ENCODE measurements at regions not wholly inside any gene's neighbourhood (a gene's known extent, or its start where the extent isn't known, plus 50 kb on each side); places are given as distances from the start of the nearest gene placed in this dataset.

DNA sequence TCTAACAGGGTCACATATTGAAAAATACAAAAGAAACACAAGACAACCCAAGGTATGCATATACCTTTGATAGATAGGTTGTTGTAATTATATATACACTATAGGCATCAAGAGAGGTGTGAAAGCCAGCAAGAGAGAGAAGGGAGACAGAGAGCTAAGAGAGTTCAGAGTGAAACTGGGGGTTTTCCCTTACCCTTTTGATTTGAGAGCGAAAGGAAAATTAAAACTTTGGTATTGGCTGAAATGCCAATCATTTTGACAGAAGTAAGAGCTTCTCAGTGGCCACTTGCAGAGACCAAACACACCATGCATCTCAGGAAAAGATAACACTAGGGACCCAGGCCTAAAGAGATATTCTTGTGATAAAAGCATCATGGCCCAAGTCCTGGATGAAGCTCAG is 183.6 kb downstream of the SHOX2 start:
- ATAC-seq (no peak), DNase-seq (no peak)
- no peaks in the 10 kb centered on the region for H3K27me3 Mint-ChIP-seq
- no peak overlapping the region for H3K27ac ChIP-seq (ENCODE audit: low read depth, low read length)
- peaks cover 0 to 6% (median 0%) of the 10 kb centered on the region in 11 donors for H3K9me3 Mint-ChIP-seq
- no peaks in the 10 kb centered on the region for H3K36me3 ChIP-seq (ENCODE audit: control insufficient read depth in 2 of 3, insufficient read depth in 3 of 3, low read length in 3 of 3)
- H3K9me3 ChIP-seq (ENCODE audit: control insufficient read depth in 2 of 3, low read length in 3 of 3), result no peaks in the 10 kb centered on the region
- no peak overlapping the region for H3K4me3 ChIP-seq (ENCODE audit: low read length)
- no peaks in the 10 kb centered on the region for H3K4me1 Mint-ChIP-seq
- ChIA-PET CTCF (no interaction called here), POLR2A (no interaction called here)
- H3K4me3 Mint-ChIP-seq, result no peak overlapping the region
- H3K27me3 ChIP-seq (ENCODE audit: control insufficient read depth in 2 of 2, insufficient read depth in 2 of 2, low read length in 2 of 2), result no peaks in the 10 kb centered on the region
- H3K27ac Mint-ChIP-seq, result no peak overlapping the region
- H3K36me3 Mint-ChIP-seq, result no peaks in the 10 kb centered on the region
- no peaks in the 10 kb centered on the region for H3K4me1 ChIP-seq (ENCODE audit: control insufficient read depth in 2 of 2, insufficient read depth in 2 of 2, low read length in 2 of 2)
- intact Hi-C loops (cut with micrococcal nuclease), result no loop called here

- Histone ChIP-seq H3K9me3 (ENCODE audit: control insufficient read depth in 2 of 3, low read length in 3 of 3) (no peaks in the 10 kb centered on the region), H3K4me3 (ENCODE audit: low read length) (no peak overlapping the region), H3K27ac (ENCODE audit: low read depth, low read length) (no peak overlapping the region), H3K27me3 (ENCODE audit: control insufficient read depth in 2 of 2, insufficient read depth in 2 of 2, low read length in 2 of 2) (no peaks in the 10 kb centered on the region), H3K4me1 (ENCODE audit: control insufficient read depth in 2 of 2, insufficient read depth in 2 of 2, low read length in 2 of 2) (no peaks in the 10 kb centered on the region), H3K36me3 (ENCODE audit: control insufficient read depth in 2 of 3, insufficient read depth in 3 of 3, low read length in 3 of 3) (no peaks in the 10 kb centered on the region)
- Mint-ChIP-seq H3K27ac (no peak overlapping the region), H3K4me3 (no peak overlapping the region), H3K9me3 (peaks cover 0 to 7% (median 0%) of the 10 kb centered on the region in 11 donors), H3K36me3 (no peaks in the 10 kb centered on the region), H3K4me1 (no peaks in the 10 kb centered on the region), H3K27me3 (no peaks in the 10 kb centered on the region)
- no peak for DNase-seq
- POLR2A ChIA-PET, result no interaction called here
- no peak for ATAC-seq
- CTCF ChIA-PET, result no interaction called here
- intact Hi-C loops (cut with micrococcal nuclease), result no loop called here
Measured at GRCh38 chr3:157921811-157922210, 184.4 kb downstream of the SHOX2 start.

- intact Hi-C loops (cut with micrococcal nuclease), result no loop called here
- ATAC-seq, result no peak
- no peaks in the 10 kb centered on the region for H3K36me3 Mint-ChIP-seq
- no peaks in the 10 kb centered on the region for H3K4me1 Mint-ChIP-seq
- H3K4me3 Mint-ChIP-seq, result no peak overlapping the region
- Histone ChIP-seq H3K4me3 (ENCODE audit: low read length) (no peak overlapping the region), H3K27ac (ENCODE audit: low read depth, low read length) (no peak overlapping the region), H3K9me3 (ENCODE audit: control insufficient read depth in 2 of 3, low read length in 3 of 3) (no peaks in the 10 kb centered on the region), H3K36me3 (ENCODE audit: control insufficient read depth in 2 of 3, insufficient read depth in 3 of 3, low read length in 3 of 3) (no peaks in the 10 kb centered on the region), H3K27me3 (ENCODE audit: control insufficient read depth in 2 of 2, insufficient read depth in 2 of 2, low read length in 2 of 2) (no peaks in the 10 kb centered on the region), H3K4me1 (ENCODE audit: control insufficient read depth in 2 of 2, insufficient read depth in 2 of 2, low read length in 2 of 2) (no peaks in the 10 kb centered on the region)
- no peaks in the 10 kb centered on the region for H3K27me3 Mint-ChIP-seq
- H3K9me3 Mint-ChIP-seq, result peaks cover 0 to 7% (median 0%) of the 10 kb centered on the region in 11 donors
- ChIA-PET POLR2A (no interaction called here), CTCF (no interaction called here)
- H3K27ac Mint-ChIP-seq, result no peak overlapping the region
- no peak for DNase-seq
Measured at GRCh38 chr3:157920822-157921700, 185.2 kb downstream of the SHOX2 start.

GRCh38 chr3:157919319-157919887 is 186.8 kb downstream of the SHOX2 start:
- intact Hi-C loops (cut with micrococcal nuclease), result no loop called here
- Mint-ChIP-seq H3K4me1 (no peaks in the 10 kb centered on the region), H3K36me3 (no peaks in the 10 kb centered on the region), H3K27me3 (no peaks in the 10 kb centered on the region), H3K4me3 (no peak overlapping the region), H3K9me3 (peaks cover 0 to 4% (median 0%) of the 10 kb centered on the region in 11 donors), H3K27ac (no peak overlapping the region)
- Histone ChIP-seq H3K9me3 (ENCODE audit: control insufficient read depth in 2 of 3, low read length in 3 of 3) (no peaks in the 10 kb centered on the region), H3K4me1 (ENCODE audit: control insufficient read depth in 2 of 2, insufficient read depth in 2 of 2, low read length in 2 of 2) (no peaks in the 10 kb centered on the region), H3K27me3 (ENCODE audit: control insufficient read depth in 2 of 2, insufficient read depth in 2 of 2, low read length in 2 of 2) (no peaks in the 10 kb centered on the region), H3K4me3 (ENCODE audit: low read length) (no peak overlapping the region), H3K36me3 (ENCODE audit: control insufficient read depth in 2 of 3, insufficient read depth in 3 of 3, low read length in 3 of 3) (no peaks in the 10 kb centered on the region), H3K27ac (ENCODE audit: low read depth, low read length) (no peak overlapping the region)
- ATAC-seq (no peak), DNase-seq (no peak)
- ChIA-PET CTCF (no interaction called here), POLR2A (no interaction called here)

DNA sequence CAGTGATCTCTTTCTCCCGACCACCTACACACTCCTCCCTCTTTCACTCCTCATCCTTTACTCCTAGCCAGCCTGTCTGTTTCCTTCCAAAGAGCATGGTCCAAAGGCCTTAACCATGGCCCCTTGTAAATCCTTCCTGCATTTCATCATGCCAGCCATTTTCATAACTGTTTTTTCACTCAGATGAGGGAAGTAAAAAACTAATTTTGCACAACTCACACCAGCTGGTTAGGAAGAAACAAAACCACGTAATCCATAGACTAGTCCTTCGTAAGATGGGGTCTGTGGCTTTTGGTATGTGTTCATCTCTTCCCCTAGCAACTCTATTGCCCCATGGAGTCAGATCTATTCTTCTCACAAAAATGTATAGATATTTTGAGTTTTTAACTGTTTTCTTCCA is 187.8 kb downstream of the SHOX2 start:
- Mint-ChIP-seq H3K36me3 (no peaks in the 10 kb centered on the region), H3K4me3 (no peak overlapping the region), H3K27me3 (no peaks in the 10 kb centered on the region), H3K4me1 (no peaks in the 10 kb centered on the region), H3K9me3 (peaks cover 0 to 4% (median 0%) of the 10 kb centered on the region in 11 donors), H3K27ac (no peak overlapping the region)
- no peak overlapping the region for H3K4me3 ChIP-seq (ENCODE audit: low read length)
- no peaks in the 10 kb centered on the region for H3K4me1 ChIP-seq (ENCODE audit: control insufficient read depth in 2 of 2, insufficient read depth in 2 of 2, low read length in 2 of 2)
- no peak for ATAC-seq
- no peak for DNase-seq
- CTCF ChIA-PET, result no interaction called here
- no peaks in the 10 kb centered on the region for H3K27me3 ChIP-seq (ENCODE audit: control insufficient read depth in 2 of 2, insufficient read depth in 2 of 2, low read length in 2 of 2)
- POLR2A ChIA-PET, result no interaction called here
- H3K9me3 ChIP-seq (ENCODE audit: control insufficient read depth in 2 of 3, low read length in 3 of 3), result no peaks in the 10 kb centered on the region
- intact Hi-C loops (cut with micrococcal nuclease), result no loop called here
- no peak overlapping the region for H3K27ac ChIP-seq (ENCODE audit: low read depth, low read length)
- no peaks in the 10 kb centered on the region for H3K36me3 ChIP-seq (ENCODE audit: control insufficient read depth in 2 of 3, insufficient read depth in 3 of 3, low read length in 3 of 3)

DNA sequence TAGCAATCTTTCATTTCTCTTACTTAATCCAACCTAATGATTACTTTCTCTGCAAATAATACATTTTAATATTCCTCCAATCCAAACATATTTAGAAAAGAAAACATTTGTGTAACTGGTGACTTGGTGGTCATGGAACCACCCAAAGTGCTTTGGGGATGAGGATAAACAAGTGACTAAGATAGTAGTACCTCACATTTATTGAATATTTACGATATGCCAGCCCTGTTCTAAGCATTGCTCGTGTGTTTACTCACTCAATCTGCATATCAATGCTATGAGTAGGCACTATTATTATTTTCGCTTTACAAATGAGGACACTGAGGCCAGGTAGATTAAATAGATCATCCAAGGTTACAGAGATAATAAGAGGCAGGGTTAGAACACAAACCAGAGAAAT is 189.5 kb downstream of the SHOX2 start:
- CTCF ChIA-PET, result no interaction called here
- Mint-ChIP-seq H3K27ac (no peak overlapping the region), H3K36me3 (no peaks in the 10 kb centered on the region), H3K27me3 (no peaks in the 10 kb centered on the region), H3K4me3 (no peak overlapping the region), H3K4me1 (no peaks in the 10 kb centered on the region), H3K9me3 (peaks cover 0 to 4% (median 0%) of the 10 kb centered on the region in 11 donors)
- Histone ChIP-seq H3K36me3 (ENCODE audit: control insufficient read depth in 2 of 3, insufficient read depth in 3 of 3, low read length in 3 of 3) (no peaks in the 10 kb centered on the region), H3K27me3 (ENCODE audit: control insufficient read depth in 2 of 2, insufficient read depth in 2 of 2, low read length in 2 of 2) (no peaks in the 10 kb centered on the region), H3K27ac (ENCODE audit: low read depth, low read length) (no peak overlapping the region), H3K4me3 (ENCODE audit: low read length) (no peak overlapping the region), H3K9me3 (ENCODE audit: control insufficient read depth in 2 of 3, low read length in 3 of 3) (no peaks in the 10 kb centered on the region), H3K4me1 (ENCODE audit: control insufficient read depth in 2 of 2, insufficient read depth in 2 of 2, low read length in 2 of 2) (no peaks in the 10 kb centered on the region)
- ATAC-seq, result no peak
- POLR2A ChIA-PET, result interaction anchor here (0.5 kb wide), 1 partner anchor 438 kb away, joined by 11 read pairs; no protein-coding TSS in a partner anchor
- DNase-seq, result no peak
- intact Hi-C loops (cut with micrococcal nuclease), result no loop called here

DNA sequence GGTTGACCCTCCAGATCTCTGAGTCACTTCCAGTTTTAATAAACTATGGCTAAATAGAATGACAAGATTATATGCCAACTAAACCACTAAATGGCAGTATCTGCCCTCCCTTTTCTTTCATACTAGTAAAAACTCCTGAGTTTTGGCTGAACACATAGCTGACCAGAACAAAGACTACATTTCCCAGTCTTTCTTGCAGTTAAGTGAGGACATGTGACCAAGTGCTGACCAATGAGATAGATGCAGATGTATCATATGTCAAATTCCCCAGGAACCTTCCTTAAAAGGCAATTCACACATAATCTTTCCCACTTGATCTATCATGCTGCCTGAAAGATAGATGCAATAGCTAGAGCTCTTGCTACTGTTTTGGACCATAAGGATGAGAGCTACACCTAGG is 191.3 kb downstream of the SHOX2 start:
- H3K4me3 Mint-ChIP-seq, result no peak overlapping the region
- ChIA-PET POLR2A (no interaction called here), CTCF (no interaction called here)
- no peak for ATAC-seq
- no peaks in the 10 kb centered on the region for H3K27me3 Mint-ChIP-seq
- no peak for DNase-seq
- no peaks in the 10 kb centered on the region for H3K36me3 ChIP-seq (ENCODE audit: control insufficient read depth in 2 of 3, insufficient read depth in 3 of 3, low read length in 3 of 3)
- intact Hi-C loops (cut with micrococcal nuclease), result no loop called here
- H3K27me3 ChIP-seq (ENCODE audit: control insufficient read depth in 2 of 2, insufficient read depth in 2 of 2, low read length in 2 of 2), result no peaks in the 10 kb centered on the region
- no peak overlapping the region for H3K27ac ChIP-seq (ENCODE audit: low read depth, low read length)
- H3K4me1 Mint-ChIP-seq, result no peaks in the 10 kb centered on the region
- H3K36me3 Mint-ChIP-seq, result no peaks in the 10 kb centered on the region
- H3K27ac Mint-ChIP-seq, result no peak overlapping the region
- H3K4me3 ChIP-seq (ENCODE audit: low read length), result no peak overlapping the region
- H3K9me3 Mint-ChIP-seq, result peaks cover 0 to 11% (median 0%) of the 10 kb centered on the region in 11 donors
- no peaks in the 10 kb centered on the region for H3K9me3 ChIP-seq (ENCODE audit: control insufficient read depth in 2 of 3, low read length in 3 of 3)
- H3K4me1 ChIP-seq (ENCODE audit: control insufficient read depth in 2 of 2, insufficient read depth in 2 of 2, low read length in 2 of 2), result no peaks in the 10 kb centered on the region

Measured in naive thymus-derived CD4-positive, alpha-beta T cell (primary cell).